RWPE1 (cell line): ENCODE measurements at regions not wholly inside any gene's neighbourhood (a gene's known extent, or its start where the extent isn't known, plus 50 kb on each side); places are given as distances from the start of the nearest gene placed in this dataset.

Experiments
- CTCF ChIA-PET: fragments of 350-600 bp; sonication (Branson Sonifier 250); formaldehyde crosslinking; extraction: SDS; loops from one replicate; lab custom pipeline; 2021; lab: Yijun Ruan, JAX
- POLR2A ChIA-PET: fragments of 400-600 bp; formaldehyde crosslinking; extraction: SDS; loops from one replicate; lab custom pipeline; 2020; ENCODE audit warnings: antibody characterized with exemption; ENCODE audit not compliant: low non-redundant PET; lab: Yijun Ruan, JAX
- DNase-seq: peaks from one replicate; pipeline ENCODE4 v3.0.0; 2012; ENCODE audit warnings: low spot score
- H3K27ac ChIP-seq: fragments of 450-650 bp; 2 replicates; pipeline ENCODE4 v1.5.1; 2017
- CTCF ChIP-seq: fragments of 450-650 bp; conservative IDR thresholded peaks from 2 replicates; pipeline ENCODE4 v1.5.1; 2017; ENCODE audit warnings: low read depth, mild to moderate bottlenecking

DNA sequence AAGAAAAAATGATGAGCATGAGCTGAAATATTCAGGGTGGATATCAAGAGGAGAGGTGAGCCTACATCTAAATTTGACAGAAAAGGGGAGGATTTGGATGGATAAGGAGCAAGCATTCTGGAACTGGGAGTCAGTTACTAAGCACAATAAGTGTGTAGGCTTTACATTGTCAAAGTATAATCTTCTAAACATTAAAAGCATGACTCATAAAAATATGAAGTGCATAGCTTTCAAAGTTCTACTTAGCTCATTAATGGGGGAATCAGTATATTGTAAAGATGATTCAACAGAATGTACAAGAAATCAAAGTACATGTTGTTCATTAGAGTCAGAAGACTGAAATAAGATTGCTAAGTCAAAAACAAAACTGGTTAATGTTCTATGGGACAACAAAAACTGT lies 248.0 kb upstream of the GAS1 start:
- TF ChIP-seq CTCF = no peak
- H3K27ac ChIP-seq = no peak overlapping the region
- no peak for DNase-seq
- CTCF ChIA-PET = interaction anchor here (0.5 kb wide), 1 partner anchor 40 kb away, joined by 3 read pairs; no protein-coding TSS in a partner anchor
- POLR2A ChIA-PET = no interaction called here

- CTCF ChIA-PET = no interaction called here
- POLR2A ChIA-PET = no interaction called here
- H3K27ac ChIP-seq = no peak overlapping the region
- no peak for DNase-seq
- TF ChIP-seq CTCF = no peak
Measured at GRCh38 chr9:87197349-87198130, 250.2 kb upstream of the GAS1 start.

DNA sequence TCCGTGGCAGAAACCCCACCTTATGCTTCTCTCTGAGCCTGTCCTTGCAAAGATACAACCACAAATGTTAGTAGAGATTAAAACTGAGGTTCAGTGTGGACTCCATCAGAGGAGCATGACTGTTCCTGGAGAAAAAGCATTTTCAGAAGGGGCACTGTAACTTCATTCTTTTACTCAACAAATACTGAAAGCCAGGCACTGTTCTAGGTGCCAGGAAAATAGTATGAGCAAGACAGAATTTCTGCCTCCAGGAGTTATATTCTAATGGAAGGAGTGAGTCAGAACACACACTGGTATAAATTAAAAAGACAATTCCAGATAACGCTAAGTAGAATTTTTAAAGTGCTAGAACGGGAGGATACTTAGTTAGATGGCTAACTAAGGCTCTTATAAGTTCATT lies 251.4 kb upstream of the GAS1 start:
- CTCF ChIA-PET = no interaction called here
- no peak overlapping the region for H3K27ac ChIP-seq
- TF ChIP-seq CTCF = no peak
- POLR2A ChIA-PET = no interaction called here
- DNase-seq = no peak

- DNase-seq = no peak
- H3K27ac ChIP-seq = no peak overlapping the region
- CTCF ChIA-PET = no interaction called here
- POLR2A ChIA-PET = no interaction called here
- no peak for TF ChIP-seq CTCF
Measured at GRCh38 chr9:87199278-87199677, 252.0 kb upstream of the GAS1 start.

DNA sequence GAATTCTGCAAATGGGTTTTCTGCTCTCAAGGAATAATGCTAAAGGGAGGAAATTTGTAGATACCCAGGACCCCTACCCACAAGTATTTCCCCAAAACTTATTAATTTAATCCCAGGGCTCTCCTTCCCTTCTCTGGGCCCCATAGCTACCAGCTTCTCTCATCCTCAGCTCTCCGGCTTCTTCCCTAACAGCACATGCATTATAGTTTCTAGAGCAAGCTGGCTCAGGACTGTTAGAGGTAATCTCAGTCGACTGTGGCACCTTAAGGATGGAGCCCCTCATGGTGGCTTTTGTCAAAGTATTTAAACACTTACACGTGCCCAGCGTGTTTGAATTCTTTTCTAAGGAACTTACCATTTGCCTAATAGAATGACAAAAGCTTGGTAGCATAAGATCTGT lies 252.5 kb upstream of the GAS1 start:
- POLR2A ChIA-PET = no interaction called here
- TF ChIP-seq CTCF = no peak
- CTCF ChIA-PET = no interaction called here

DNA sequence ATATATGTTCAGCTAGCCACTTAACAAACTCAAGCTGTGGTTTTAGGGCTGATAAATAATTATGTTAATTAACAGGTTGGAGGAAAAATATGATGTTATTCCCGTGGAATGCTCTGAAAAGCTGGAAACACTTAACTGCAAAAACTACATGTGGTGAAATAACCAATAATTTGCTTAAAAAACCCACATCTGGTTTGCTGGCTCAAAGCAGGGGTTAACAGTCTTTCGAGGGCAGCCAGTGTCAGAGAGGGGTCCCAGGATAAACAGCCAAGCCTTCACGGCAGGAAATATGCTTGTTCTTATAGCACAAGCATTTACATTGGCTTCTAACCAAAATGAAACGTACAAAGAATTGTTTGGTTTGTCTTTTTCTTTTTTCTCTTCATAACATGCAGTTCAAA lies 254.0 kb upstream of the GAS1 start:
- DNase-seq = no peak
- H3K27ac ChIP-seq = no peak overlapping the region
- POLR2A ChIA-PET = no interaction called here
- CTCF ChIA-PET = no interaction called here
- TF ChIP-seq CTCF = no peak

More for the DNA sequence above, 252.5 kb upstream of the GAS1 start:
- no peak for DNase-seq
- H3K27ac ChIP-seq = no peak overlapping the region
